Activated B cell treated with CpG ODN at 0.5 μM for 24 hours (primary cell): ENCODE measurements at regions not wholly inside any gene's neighbourhood (a gene's known extent, or its start where the extent isn't known, plus 50 kb on each side); places are given as distances from the start of the nearest gene placed in this dataset.

Experiments used
- ATAC-seq: fragments of 200-7000 bp; cut with Tn5 transposase; one replicate; pipeline ENCODE4 v1.10.0; 2021; ENCODE audit warnings: low read depth, mild to moderate bottlenecking, moderate library complexity
- CTCF ChIA-PET: fragments of 350-600 bp; sonication (Branson Sonifier 250); formaldehyde crosslinking; loops from one replicate; lab custom pipeline; 2021; ENCODE audit warnings: antibody characterized with exemption; lab: Charles Lee
- POLR2A ChIA-PET: fragments of 350-600 bp; sonication (Branson Sonifier 250); formaldehyde crosslinking; loops from one replicate; lab custom pipeline; 2021; ENCODE audit warnings: antibody characterized with exemption; lab: Charles Lee
- DNase-seq: peaks from one replicate; pipeline ENCODE4 v3.0.0; 2022
- H3K27ac Mint-ChIP-seq: one replicate; pipeline ENCODE4 v1.8.0; 2020; ENCODE audit warnings: mixed read lengths
- H3K27me3 Mint-ChIP-seq: one replicate; pipeline ENCODE4 v1.8.0; 2021; ENCODE audit warnings: mixed read lengths
- H3K36me3 Mint-ChIP-seq: one replicate; pipeline ENCODE4 v1.8.0; 2021; ENCODE audit warnings: low read depth, mixed read lengths
- H3K4me1 Mint-ChIP-seq: one replicate; pipeline ENCODE4 v1.8.0; 2021; ENCODE audit warnings: mixed read lengths
- H3K4me3 Mint-ChIP-seq: one replicate; pipeline ENCODE4 v1.8.0; 2020; ENCODE audit warnings: mild to moderate bottlenecking, mixed read lengths
- H3K9me3 Mint-ChIP-seq: one replicate; pipeline ENCODE4 v1.8.0; 2020; ENCODE audit warnings: mixed read lengths
- CTCF ChIP-seq: fragments of 200-600 bp; IDR thresholded peaks from one replicate; pipeline ENCODE4 v1.8.0; 2022; ENCODE audit warnings: antibody characterized with exemption, mild to moderate bottlenecking
- intact Hi-C: fragments of 100-400 bp; cut with micrococcal nuclease; formaldehyde crosslinking; loops from one replicate; pipeline ENCODE4 v1.15.1; 2024

- H3K27me3 Mint-ChIP-seq, result no peaks in the 10 kb centered on the region
- H3K9me3 Mint-ChIP-seq, result no peaks in the 10 kb centered on the region
- peaks cover 8% of the 10 kb centered on the region for H3K4me1 Mint-ChIP-seq
- ATAC-seq (no peak), DNase-seq (no peak)
- no peak overlapping the region for H3K4me3 Mint-ChIP-seq
- intact Hi-C loops, result no loop called here
- H3K27ac Mint-ChIP-seq, result no peak overlapping the region
- no peak for TF ChIP-seq CTCF
- POLR2A ChIA-PET, result no interaction called here
- no peaks in the 10 kb centered on the region for H3K36me3 Mint-ChIP-seq
- CTCF ChIA-PET, result no interaction called here
Measured at GRCh38 chr3:59411186-59411585, 361.4 kb upstream of the CFAP20DC start.

GRCh38 chr3:59408047-59408624 is 358.3 kb upstream of the CFAP20DC start:
- intact Hi-C loops, result no loop called here
- no peak for DNase-seq
- no peaks in the 10 kb centered on the region for H3K27me3 Mint-ChIP-seq
- TF ChIP-seq CTCF, result no peak
- peaks cover 8% of the 10 kb centered on the region for H3K4me1 Mint-ChIP-seq
- no peaks in the 10 kb centered on the region for H3K36me3 Mint-ChIP-seq
- ChIA-PET CTCF (no interaction called here), POLR2A (no interaction called here)
- ATAC-seq, result no peak
- H3K4me3 Mint-ChIP-seq, result no peak overlapping the region
- H3K9me3 Mint-ChIP-seq, result no peaks in the 10 kb centered on the region
- H3K27ac Mint-ChIP-seq, result no peak overlapping the region

GRCh38 chr3:59407425-59407824 is 357.6 kb upstream of the CFAP20DC start:
- ChIA-PET POLR2A (no interaction called here), CTCF (no interaction called here)
- intact Hi-C loops, result no loop called here
- no peak overlapping the region for H3K4me3 Mint-ChIP-seq
- DNase-seq (no peak), ATAC-seq (no peak)
- no peaks in the 10 kb centered on the region for H3K27me3 Mint-ChIP-seq
- no peak overlapping the region for H3K27ac Mint-ChIP-seq
- peaks cover 8% of the 10 kb centered on the region for H3K4me1 Mint-ChIP-seq
- no peak for TF ChIP-seq CTCF
- H3K9me3 Mint-ChIP-seq, result no peaks in the 10 kb centered on the region
- no peaks in the 10 kb centered on the region for H3K36me3 Mint-ChIP-seq

GRCh38 chr3:59406943-59407342 is 357.1 kb upstream of the CFAP20DC start:
- DNase-seq (no peak), ATAC-seq (no peak)
- ChIA-PET CTCF (no interaction called here), POLR2A (no interaction called here)
- no peak for TF ChIP-seq CTCF
- no peaks in the 10 kb centered on the region for H3K36me3 Mint-ChIP-seq
- H3K4me3 Mint-ChIP-seq, result no peak overlapping the region
- H3K9me3 Mint-ChIP-seq, result no peaks in the 10 kb centered on the region
- no peaks in the 10 kb centered on the region for H3K27me3 Mint-ChIP-seq
- intact Hi-C loops, result no loop called here
- H3K27ac Mint-ChIP-seq, result no peak overlapping the region
- H3K4me1 Mint-ChIP-seq, result peaks cover 8% of the 10 kb centered on the region

GRCh38 chr3:59404851-59405250 is 355.0 kb upstream of the CFAP20DC start:
- intact Hi-C loops, result no loop called here
- no peaks in the 10 kb centered on the region for H3K27me3 Mint-ChIP-seq
- ATAC-seq (no peak), DNase-seq (no peak)
- H3K4me1 Mint-ChIP-seq, result peaks cover 8% of the 10 kb centered on the region
- no peak overlapping the region for H3K4me3 Mint-ChIP-seq
- TF ChIP-seq CTCF, result no peak
- no peaks in the 10 kb centered on the region for H3K36me3 Mint-ChIP-seq
- ChIA-PET CTCF (no interaction called here), POLR2A (no interaction called here)
- H3K9me3 Mint-ChIP-seq, result no peaks in the 10 kb centered on the region
- no peak overlapping the region for H3K27ac Mint-ChIP-seq
